GM13976 (cell line): ENCODE measurements at regions not wholly inside any gene's neighbourhood (a gene's known extent, or its start where the extent isn't known, plus 50 kb on each side); places are given as distances from the start of the nearest gene placed in this dataset.
A peak's percentile ranks its signal among the peaks of the same experiment; 100 is the strongest.

Experiments
- DNase-seq: peaks from one replicate; pipeline ENCODE4 v3.0.0; 2012; ENCODE audit warnings: low spot score
- in situ Hi-C: fragments of 300-500 bp; cut with MboI; formaldehyde crosslinking; loops from one replicate; pipeline ENCODE4 v1.12.0; 2022; ENCODE audit warnings: low sequenced_read_pairs, mixed read lengths, inconsistent platforms; ENCODE audit not compliant: unreplicated experiment
- TF ChIP-seq, protein P1 (sequence below): IDR thresholded peaks from 2 replicates; pipeline ENCODE4 v1.5.1; 2012; ENCODE audit warnings: borderline replicate concordance, mild to moderate bottlenecking; ENCODE audit not compliant: insufficient read depth; ENCODE audit errors: extremely low read depth, missing control alignments, control extremely low read depth

DNA sequence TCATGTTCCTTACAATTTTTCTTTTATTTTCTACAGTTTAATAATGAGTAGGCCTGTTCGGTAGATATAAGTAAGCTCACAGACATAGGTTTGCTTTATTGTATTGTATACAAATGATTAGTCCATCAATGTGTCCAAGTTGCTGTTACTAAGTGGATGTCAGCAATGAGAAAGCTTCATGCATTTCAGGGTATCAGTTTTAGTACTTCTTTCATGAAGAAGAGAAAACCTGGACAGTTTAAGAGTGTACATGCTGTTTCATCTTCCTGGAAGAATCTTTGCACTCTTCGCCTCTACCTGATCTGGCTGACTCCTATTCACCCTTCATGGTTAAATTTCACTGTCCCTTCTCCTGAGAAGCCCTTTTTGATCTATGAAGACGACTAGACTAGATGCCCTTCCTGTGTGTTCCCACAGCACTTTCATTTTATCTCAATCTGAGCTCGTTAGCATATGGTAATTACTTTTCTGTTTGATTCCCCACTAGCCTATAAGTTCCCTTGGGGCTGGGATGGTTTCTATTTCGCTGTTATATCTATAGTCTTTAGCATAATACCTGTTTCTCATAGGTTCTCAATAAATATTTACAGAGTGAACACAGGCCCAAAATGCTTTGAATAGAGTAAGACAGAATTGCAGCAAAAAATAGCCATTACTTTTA is 70.7 kb downstream of the CETN3 start:
- in situ Hi-C loops: no loop called here
- DNase-seq: peak; percentile 26
- TF ChIP-seq, protein P1, sequence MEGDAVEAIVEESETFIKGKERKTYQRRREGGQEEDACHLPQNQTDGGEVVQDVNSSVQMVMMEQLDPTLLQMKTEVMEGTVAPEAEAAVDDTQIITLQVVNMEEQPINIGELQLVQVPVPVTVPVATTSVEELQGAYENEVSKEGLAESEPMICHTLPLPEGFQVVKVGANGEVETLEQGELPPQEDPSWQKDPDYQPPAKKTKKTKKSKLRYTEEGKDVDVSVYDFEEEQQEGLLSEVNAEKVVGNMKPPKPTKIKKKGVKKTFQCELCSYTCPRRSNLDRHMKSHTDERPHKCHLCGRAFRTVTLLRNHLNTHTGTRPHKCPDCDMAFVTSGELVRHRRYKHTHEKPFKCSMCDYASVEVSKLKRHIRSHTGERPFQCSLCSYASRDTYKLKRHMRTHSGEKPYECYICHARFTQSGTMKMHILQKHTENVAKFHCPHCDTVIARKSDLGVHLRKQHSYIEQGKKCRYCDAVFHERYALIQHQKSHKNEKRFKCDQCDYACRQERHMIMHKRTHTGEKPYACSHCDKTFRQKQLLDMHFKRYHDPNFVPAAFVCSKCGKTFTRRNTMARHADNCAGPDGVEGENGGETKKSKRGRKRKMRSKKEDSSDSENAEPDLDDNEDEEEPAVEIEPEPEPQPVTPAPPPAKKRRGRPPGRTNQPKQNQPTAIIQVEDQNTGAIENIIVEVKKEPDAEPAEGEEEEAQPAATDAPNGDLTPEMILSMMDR: no peak

DNA sequence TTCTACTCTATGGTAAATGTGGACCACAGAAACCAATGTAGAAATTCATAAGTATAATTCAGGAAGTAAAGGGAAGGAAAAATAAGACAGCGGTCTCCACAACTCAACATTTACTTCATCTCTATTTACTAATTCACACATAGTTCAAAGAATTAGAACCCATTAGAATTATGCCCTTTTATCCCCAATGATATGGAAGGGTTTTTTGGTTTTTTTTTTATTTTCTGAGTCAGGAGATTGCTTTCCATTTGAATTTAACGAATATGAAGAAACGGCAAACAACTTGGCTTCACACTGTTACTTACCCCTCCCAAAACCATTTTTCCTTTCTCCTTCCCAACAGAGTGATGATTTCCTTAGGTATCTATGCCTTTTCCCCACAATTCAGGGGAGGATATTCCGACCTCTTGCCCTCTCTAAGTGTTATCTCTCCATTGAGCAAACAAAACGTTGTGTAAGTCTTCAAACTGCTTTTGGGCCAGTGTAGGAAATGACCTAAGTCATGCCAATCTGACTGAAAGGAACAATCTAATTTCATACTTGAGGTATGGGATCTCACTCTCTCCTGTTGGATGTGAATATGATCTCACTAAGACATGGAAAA is 72.0 kb downstream of the CETN3 start:
- in situ Hi-C loops: no loop called here
- TF ChIP-seq, protein P1: no peak
- DNase-seq: no peak

DNA sequence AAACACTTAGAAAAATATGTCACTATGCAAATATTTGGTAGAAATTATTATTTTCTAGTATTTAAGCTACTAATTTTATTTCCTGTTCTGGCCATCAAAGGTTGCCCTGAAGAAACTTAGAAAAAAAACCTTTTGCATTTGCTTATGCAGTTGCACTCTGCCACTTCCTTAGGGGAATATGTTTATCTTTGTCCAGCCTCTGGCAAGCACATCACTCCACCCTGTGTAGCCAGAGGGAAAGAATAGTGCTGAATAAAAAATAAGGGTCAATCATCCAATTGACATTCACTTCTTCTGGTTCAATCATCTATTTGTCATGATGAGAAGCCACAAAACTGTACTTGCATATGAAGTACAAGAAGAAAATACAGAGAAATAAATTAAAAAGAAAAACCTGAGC is 72.8 kb downstream of the CETN3 start:
- DNase-seq: no peak
- in situ Hi-C loops: no loop called here
- TF ChIP-seq, protein P1: no peak

DNA sequence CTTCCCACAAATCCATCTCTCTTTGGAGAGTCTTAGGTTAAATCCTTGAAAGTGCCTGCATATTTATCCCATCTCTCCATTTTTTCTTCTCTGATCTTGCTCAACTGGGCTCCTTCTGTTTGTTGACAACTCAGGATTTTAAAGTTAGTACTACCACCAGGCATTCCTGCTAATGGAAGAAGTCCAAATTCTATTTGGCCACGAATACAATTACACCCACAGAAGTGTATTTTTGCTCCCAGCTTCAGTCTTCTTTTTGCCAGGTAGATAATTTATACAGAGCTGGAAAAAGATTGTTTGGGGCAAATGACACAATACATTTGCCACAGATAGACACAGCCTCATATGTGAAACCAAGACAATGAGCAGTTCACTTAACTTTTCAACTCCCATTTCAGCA is 74.8 kb downstream of the CETN3 start:
- no peak for DNase-seq
- in situ Hi-C loops: no loop called here
- TF ChIP-seq, protein P1: no peak

DNA sequence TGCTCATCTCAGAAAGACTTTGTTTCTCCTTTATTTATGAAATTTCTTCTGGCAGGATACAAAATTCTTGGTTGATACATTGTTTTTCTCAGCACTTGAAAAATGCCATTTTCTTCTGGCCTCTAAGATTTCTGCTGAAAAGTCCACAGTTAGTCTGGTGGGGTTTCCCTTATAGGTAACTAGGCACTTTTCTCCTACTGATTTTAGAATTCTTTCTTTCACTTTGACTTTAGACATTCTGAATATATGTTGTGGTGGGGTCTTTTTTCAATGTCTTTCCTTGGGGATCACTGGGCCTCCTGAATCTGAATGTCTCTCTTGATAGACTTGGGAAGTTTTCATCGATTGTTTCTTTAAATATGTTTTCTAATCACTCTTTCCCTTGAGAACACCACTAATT is 79.6 kb downstream of the CETN3 start:
- TF ChIP-seq, protein P1: no peak
- in situ Hi-C loops: no loop called here
- DNase-seq: no peak

DNA sequence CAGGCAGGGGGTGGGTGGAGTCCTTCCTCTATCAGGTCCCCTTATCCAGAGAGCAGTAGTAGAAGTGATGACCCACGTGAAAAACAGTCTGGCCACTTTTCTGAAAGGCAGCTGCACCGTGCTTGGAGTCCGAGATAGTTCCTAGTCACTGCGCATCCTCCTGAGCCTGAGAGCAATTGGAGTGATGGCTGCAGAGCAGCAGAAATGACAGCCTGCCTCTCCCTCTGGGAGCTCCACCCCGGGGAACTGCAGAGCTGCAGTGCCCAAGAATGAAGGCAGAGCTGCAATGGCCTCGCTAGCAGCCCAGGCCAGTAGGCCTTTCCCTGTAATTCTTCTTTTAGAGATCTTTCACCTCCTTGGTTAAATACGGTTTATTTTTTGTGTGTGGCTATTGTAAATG is 82.6 kb downstream of the CETN3 start:
- TF ChIP-seq, protein P1: no peak
- DNase-seq: no peak

More for the DNA sequence above, 82.6 kb downstream of the CETN3 start:
- in situ Hi-C loops: no loop called here
